Stimulated activated naive CD8-positive, alpha-beta T cell treated with anti-CD3 and anti-CD28 coated beads, Interleukin-15, Interleukin-2, amounts not matched to agents 100 ng/mL and 50 ng/mL, for 24 hours (primary cell): ENCODE measurements at regions not wholly inside any gene's neighbourhood (a gene's known extent, or its start where the extent isn't known, plus 50 kb on each side); places are given as distances from the start of the nearest gene placed in this dataset.
A peak's percentile ranks its signal among the peaks of the same experiment; 100 is the strongest.

Experiments used
- H3K27ac Mint-ChIP-seq: one replicate; pipeline ENCODE4 v1.8.0; 2021; ENCODE audit warnings: mild to moderate bottlenecking, mixed read lengths
- H3K27me3 Mint-ChIP-seq: one replicate; pipeline ENCODE4 v1.8.0; 2021; ENCODE audit warnings: mixed read lengths
- H3K36me3 Mint-ChIP-seq: one replicate; pipeline ENCODE4 v1.8.0; 2021; ENCODE audit warnings: low read depth, mixed read lengths
- H3K4me1 Mint-ChIP-seq: one replicate; pipeline ENCODE4 v1.8.0; 2021; ENCODE audit warnings: low read depth, mixed read lengths
- H3K4me3 Mint-ChIP-seq: one replicate; pipeline ENCODE4 v1.8.0; 2021; ENCODE audit warnings: mild to moderate bottlenecking, mixed read lengths
- H3K9me3 Mint-ChIP-seq: one replicate; pipeline ENCODE4 v1.8.0; 2021; ENCODE audit warnings: mixed read lengths

- no peaks in the 10 kb centered on the region for H3K27me3 Mint-ChIP-seq
- H3K4me3 Mint-ChIP-seq = no peak overlapping the region
- H3K4me1 Mint-ChIP-seq = no peaks in the 10 kb centered on the region
- no peaks in the 10 kb centered on the region for H3K36me3 Mint-ChIP-seq
- no peaks in the 10 kb centered on the region for H3K9me3 Mint-ChIP-seq
- no peak overlapping the region for H3K27ac Mint-ChIP-seq
These were observed 291.2 kb upstream of the SOX5 start for GRCh38 chr12:24240707-24241106.

- no peaks in the 10 kb centered on the region for H3K4me1 Mint-ChIP-seq
- H3K27ac Mint-ChIP-seq = no peak overlapping the region
- H3K9me3 Mint-ChIP-seq = no peaks in the 10 kb centered on the region
- no peaks in the 10 kb centered on the region for H3K27me3 Mint-ChIP-seq
- no peaks in the 10 kb centered on the region for H3K36me3 Mint-ChIP-seq
- no peak overlapping the region for H3K4me3 Mint-ChIP-seq
These were observed 284.2 kb upstream of the SOX5 start for GRCh38 chr12:24233519-24234246.

DNA sequence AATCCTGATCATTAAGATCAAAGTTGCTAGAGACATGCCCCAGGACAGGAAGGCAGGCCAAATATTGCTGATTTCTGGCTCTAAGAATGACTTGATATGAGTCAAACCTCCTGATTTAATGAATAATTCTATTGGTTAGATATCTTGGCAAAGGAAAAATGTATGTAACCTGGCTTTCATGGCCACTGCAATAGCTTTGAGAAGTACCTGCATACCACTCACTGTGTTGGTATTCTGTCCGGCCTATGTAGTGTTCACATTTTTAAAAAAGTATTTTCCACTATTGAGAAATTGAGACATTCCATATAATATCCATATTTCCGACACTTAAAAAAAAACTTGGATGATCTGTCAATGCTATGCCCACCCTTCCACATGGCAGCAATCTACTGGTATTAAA is 283.1 kb upstream of the SOX5 start:
- H3K27ac Mint-ChIP-seq = no peak overlapping the region
- H3K27me3 Mint-ChIP-seq = no peaks in the 10 kb centered on the region
- no peaks in the 10 kb centered on the region for H3K9me3 Mint-ChIP-seq
- H3K4me3 Mint-ChIP-seq = no peak overlapping the region
- H3K4me1 Mint-ChIP-seq = no peaks in the 10 kb centered on the region
- H3K36me3 Mint-ChIP-seq = no peaks in the 10 kb centered on the region

- H3K36me3 Mint-ChIP-seq = no peaks in the 10 kb centered on the region
- H3K27me3 Mint-ChIP-seq = no peaks in the 10 kb centered on the region
- H3K27ac Mint-ChIP-seq = no peak overlapping the region
- H3K4me1 Mint-ChIP-seq = no peaks in the 10 kb centered on the region
- H3K9me3 Mint-ChIP-seq = no peaks in the 10 kb centered on the region
- no peak overlapping the region for H3K4me3 Mint-ChIP-seq
These were observed 281.8 kb upstream of the SOX5 start for GRCh38 chr12:24231298-24231697.

GRCh38 chr12:24230061-24230701 is 280.7 kb upstream of the SOX5 start:
- no peak overlapping the region for H3K4me3 Mint-ChIP-seq
- no peaks in the 10 kb centered on the region for H3K27me3 Mint-ChIP-seq
- H3K27ac Mint-ChIP-seq = no peak overlapping the region
- no peaks in the 10 kb centered on the region for H3K4me1 Mint-ChIP-seq
- no peaks in the 10 kb centered on the region for H3K36me3 Mint-ChIP-seq
- no peaks in the 10 kb centered on the region for H3K9me3 Mint-ChIP-seq

GRCh38 chr12:24229031-24229700 is 279.7 kb upstream of the SOX5 start:
- H3K27ac Mint-ChIP-seq = no peak overlapping the region
- H3K4me1 Mint-ChIP-seq = no peaks in the 10 kb centered on the region
- no peaks in the 10 kb centered on the region for H3K27me3 Mint-ChIP-seq
- H3K36me3 Mint-ChIP-seq = no peaks in the 10 kb centered on the region
- H3K9me3 Mint-ChIP-seq = no peaks in the 10 kb centered on the region
- no peak overlapping the region for H3K4me3 Mint-ChIP-seq

DNA sequence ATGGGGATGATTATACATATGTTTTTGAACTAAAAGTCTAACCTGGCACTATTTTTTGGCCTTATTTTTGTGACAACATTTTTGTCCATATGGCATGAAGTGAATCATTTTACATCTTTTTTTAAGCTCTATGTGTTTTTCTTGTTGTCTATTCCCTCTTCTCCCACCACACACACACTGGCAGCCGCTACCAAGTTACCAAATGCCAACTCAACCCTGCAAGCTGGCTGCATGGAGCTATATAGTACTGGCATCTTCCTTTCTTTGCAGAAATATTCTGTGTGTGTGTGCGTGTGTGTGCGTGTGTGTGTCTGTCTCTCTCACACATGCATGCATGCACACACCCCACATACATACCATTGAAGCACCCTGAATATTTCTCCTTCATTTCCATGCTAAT is 278.9 kb upstream of the SOX5 start:
- H3K9me3 Mint-ChIP-seq = no peaks in the 10 kb centered on the region
- H3K4me1 Mint-ChIP-seq = no peaks in the 10 kb centered on the region
- no peaks in the 10 kb centered on the region for H3K27me3 Mint-ChIP-seq
- no peak overlapping the region for H3K4me3 Mint-ChIP-seq
- no peak overlapping the region for H3K27ac Mint-ChIP-seq
- no peaks in the 10 kb centered on the region for H3K36me3 Mint-ChIP-seq

- no peaks in the 10 kb centered on the region for H3K9me3 Mint-ChIP-seq
- no peak overlapping the region for H3K27ac Mint-ChIP-seq
- no peak overlapping the region for H3K4me3 Mint-ChIP-seq
- H3K4me1 Mint-ChIP-seq = no peaks in the 10 kb centered on the region
- no peaks in the 10 kb centered on the region for H3K27me3 Mint-ChIP-seq
- H3K36me3 Mint-ChIP-seq = no peaks in the 10 kb centered on the region
These were observed 278.1 kb upstream of the SOX5 start for GRCh38 chr12:24227551-24227950.

DNA sequence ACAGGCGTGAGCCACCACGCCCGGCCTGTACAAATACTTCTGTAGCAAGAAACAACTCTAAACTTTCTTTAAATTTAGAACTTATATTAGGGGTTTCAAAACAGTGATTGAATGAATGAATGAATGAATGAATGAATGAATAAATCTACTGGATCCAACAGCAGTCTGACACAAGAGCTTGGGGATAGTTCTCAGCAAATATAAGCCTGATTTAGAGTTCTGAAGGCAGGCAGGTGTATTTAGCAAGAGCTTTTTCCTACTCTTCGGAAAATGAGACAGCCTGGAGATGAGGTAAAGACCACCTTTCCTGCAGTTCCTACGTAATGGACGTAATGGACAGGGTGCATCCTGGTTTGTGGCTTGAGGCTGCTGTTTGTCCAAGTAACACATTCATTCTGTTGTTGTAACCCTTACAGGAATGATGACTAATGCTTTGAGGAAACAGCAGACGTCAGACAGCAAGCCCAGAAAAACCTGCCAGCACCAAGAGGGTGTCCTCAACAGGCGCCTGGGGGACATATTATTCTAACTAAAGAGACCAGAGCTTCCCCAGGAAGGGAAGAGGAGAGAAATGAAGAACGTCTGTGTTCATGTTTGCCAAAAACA is 277.4 kb upstream of the SOX5 start:
- Mint-ChIP-seq H3K27ac (no peak overlapping the region), H3K9me3 (no peaks in the 10 kb centered on the region), H3K27me3 (no peaks in the 10 kb centered on the region), H3K4me1 (no peaks in the 10 kb centered on the region), H3K4me3 (no peak overlapping the region), H3K36me3 (no peaks in the 10 kb centered on the region)

GRCh38 chr12:24224401-24224800 is 274.9 kb upstream of the SOX5 start:
- Mint-ChIP-seq H3K4me1 (no peaks in the 10 kb centered on the region), H3K27me3 (no peaks in the 10 kb centered on the region), H3K27ac (no peak overlapping the region), H3K4me3 (no peak overlapping the region), H3K36me3 (no peaks in the 10 kb centered on the region), H3K9me3 (no peaks in the 10 kb centered on the region)

- Mint-ChIP-seq H3K4me1 (no peaks in the 10 kb centered on the region), H3K9me3 (no peaks in the 10 kb centered on the region), H3K27ac (no peak overlapping the region), H3K27me3 (no peaks in the 10 kb centered on the region), H3K36me3 (no peaks in the 10 kb centered on the region), H3K4me3 (no peak overlapping the region)
These were observed 274.5 kb upstream of the SOX5 start for GRCh38 chr12:24223926-24224325.

GRCh38 chr12:24222968-24223367 is 273.5 kb upstream of the SOX5 start:
- Mint-ChIP-seq H3K4me1 (no peaks in the 10 kb centered on the region), H3K4me3 (no peak overlapping the region), H3K27ac (no peak overlapping the region), H3K9me3 (no peaks in the 10 kb centered on the region), H3K36me3 (no peaks in the 10 kb centered on the region), H3K27me3 (no peaks in the 10 kb centered on the region)

DNA sequence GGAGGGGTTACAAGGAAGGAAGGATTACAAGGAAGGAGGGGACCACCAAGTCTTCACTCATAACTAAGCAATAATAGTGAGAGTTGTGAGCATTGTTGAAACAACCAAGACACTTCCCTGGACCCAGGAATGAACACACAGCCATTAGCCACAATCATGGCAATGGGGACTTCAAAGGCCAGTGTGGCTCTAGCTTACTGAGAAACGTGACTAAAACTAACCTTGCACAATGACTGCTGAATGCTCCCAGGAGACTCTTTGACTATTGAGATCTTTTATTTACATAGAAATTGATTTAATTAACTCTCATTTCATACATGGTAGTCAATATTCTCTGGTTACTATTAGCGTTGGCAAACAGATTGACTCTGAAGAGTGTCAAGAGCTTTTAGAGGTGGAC is 263.0 kb upstream of the SOX5 start:
- Mint-ChIP-seq H3K9me3 (no peaks in the 10 kb centered on the region), H3K4me3 (no peak overlapping the region), H3K27me3 (no peaks in the 10 kb centered on the region), H3K27ac (no peak overlapping the region), H3K4me1 (no peaks in the 10 kb centered on the region), H3K36me3 (no peaks in the 10 kb centered on the region)

GRCh38 chr12:24206621-24207020 is 257.2 kb upstream of the SOX5 start:
- no peak overlapping the region for H3K27ac Mint-ChIP-seq
- H3K36me3 Mint-ChIP-seq = no peaks in the 10 kb centered on the region
- no peaks in the 10 kb centered on the region for H3K27me3 Mint-ChIP-seq
- H3K4me1 Mint-ChIP-seq = no peaks in the 10 kb centered on the region
- H3K9me3 Mint-ChIP-seq = peaks cover 15% of the 10 kb centered on the region
- H3K4me3 Mint-ChIP-seq = no peak overlapping the region

- Mint-ChIP-seq H3K27me3 (no peaks in the 10 kb centered on the region), H3K9me3 (peaks cover 15% of the 10 kb centered on the region), H3K36me3 (no peaks in the 10 kb centered on the region), H3K27ac (peak overlapping the region; percentile 59), H3K4me1 (no peaks in the 10 kb centered on the region), H3K4me3 (no peak overlapping the region)
These were observed 251.9 kb upstream of the SOX5 start for GRCh38 chr12:24201258-24201970.
